SIG-M5 treated with dmso at 0.1 percent for 504 hours (cell line): ENCODE measurements at regions not wholly inside any gene's neighbourhood (a gene's known extent, or its start where the extent isn't known, plus 50 kb on each side); places are given as distances from the start of the nearest gene placed in this dataset.

Source experiments
- DNase-seq: peaks from one replicate; lab custom pipeline; 2025; ENCODE audit not compliant: unreplicated experiment; lab: John Stamatoyannopoulos, UW

DNA sequence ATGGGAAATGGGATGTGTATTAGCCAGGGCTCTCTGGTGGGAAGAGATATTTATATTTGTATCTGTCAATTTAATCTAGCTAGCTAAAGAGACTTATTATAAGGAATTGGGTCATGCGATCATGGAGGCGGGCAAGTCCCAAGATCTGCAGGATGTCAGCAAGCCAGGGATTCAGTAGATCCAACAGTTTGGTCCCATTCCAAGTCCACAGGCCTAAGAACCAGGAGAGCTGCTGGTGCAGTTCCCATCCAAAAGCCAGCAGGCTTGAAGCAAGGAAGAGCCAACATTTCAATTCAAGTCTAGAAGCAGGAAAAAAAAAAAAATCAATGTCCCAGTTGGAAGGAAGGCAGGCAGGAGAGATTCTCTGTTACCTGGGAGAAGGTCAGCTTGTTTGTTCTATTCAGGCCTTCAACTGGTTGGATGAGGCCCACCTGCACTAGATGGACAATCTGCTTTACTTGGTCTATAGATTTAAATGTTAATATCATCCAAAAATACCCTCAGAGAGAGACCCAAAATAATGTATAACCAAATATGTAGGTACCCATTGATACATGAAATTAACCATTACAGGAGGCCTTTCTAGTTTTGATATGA lies 60.7 kb upstream of the BCAT1 start:
- no peak for DNase-seq

DNA sequence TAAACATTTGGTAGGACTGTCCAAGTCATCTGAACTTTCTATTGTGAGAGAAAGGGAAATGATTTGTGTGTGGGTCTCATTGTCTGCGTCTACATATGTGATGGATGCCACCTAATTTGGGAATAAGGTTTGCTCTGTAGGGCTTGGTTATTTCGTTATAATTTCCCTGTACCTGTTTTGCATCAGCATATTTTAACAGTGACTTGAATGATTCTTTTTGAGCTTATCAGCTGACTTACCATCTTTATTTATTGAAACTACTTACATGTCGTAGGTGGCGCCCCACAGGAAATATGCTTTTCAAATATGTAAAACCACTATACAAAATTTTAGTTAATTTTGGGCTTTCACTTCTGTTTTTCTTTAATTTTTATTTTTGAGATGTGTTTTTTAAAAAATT lies 56.5 kb upstream of the BCAT1 start:
- DNase-seq = no peak

GRCh38 chr12:25004447-25004846 lies 55.5 kb upstream of the BCAT1 start:
- no peak for DNase-seq

GRCh38 chr12:25001311-25001710 lies 52.4 kb upstream of the BCAT1 start:
- DNase-seq = no peak
